Activated CD4-positive, alpha-beta T cell treated with anti-CD3 and anti-CD28 coated beads, Interleukin-2, amount 50 U/mL, for 16 hours (primary cell): ENCODE measurements at regions not wholly inside any gene's neighbourhood (a gene's known extent, or its start where the extent isn't known, plus 50 kb on each side); places are given as distances from the start of the nearest gene placed in this dataset.
"Not testable (repeated sequence)": the region's sequence is repeated elsewhere in the genome, so short reads cannot be mapped to it uniquely, and the experiment has no call there.

Experiments
- DNase-seq: peaks from one replicate; pipeline ENCODE4 v3.0.0-alpha.2; 2020

GRCh38 chr9:79034583-79034982 lies 537.2 kb upstream of the TLE4 start:
- no peak for DNase-seq

GRCh38 chr9:79037338-79037737 lies 534.4 kb upstream of the TLE4 start:
- DNase-seq: no peak

GRCh38 chr9:79040671-79041070 lies 531.1 kb upstream of the TLE4 start:
- DNase-seq: no peak

- DNase-seq: no peak
Observed at GRCh38 chr9:79041266-79041665, 530.5 kb upstream of the TLE4 start.

- DNase-seq: no peak
Observed at GRCh38 chr9:79043916-79044315, 527.8 kb upstream of the TLE4 start.

GRCh38 chr9:79046401-79046800 lies 525.4 kb upstream of the TLE4 start:
- no peak for DNase-seq

- DNase-seq: no peak
Observed at GRCh38 chr9:79049371-79049770, 522.4 kb upstream of the TLE4 start.

GRCh38 chr9:79053598-79053997 lies 518.2 kb upstream of the TLE4 start:
- DNase-seq: no peak

- no peak for DNase-seq
Observed at GRCh38 chr9:79054500-79054899, 517.3 kb upstream of the TLE4 start.

GRCh38 chr9:79056041-79056440 lies 515.7 kb upstream of the TLE4 start:
- DNase-seq: no peak

GRCh38 chr9:79057576-79057975 lies 514.2 kb upstream of the TLE4 start:
- DNase-seq: no peak

GRCh38 chr9:79060766-79061165 lies 511.0 kb upstream of the TLE4 start:
- DNase-seq: no peak

GRCh38 chr9:79061752-79062616 lies 509.8 kb upstream of the TLE4 start:
- no peak for DNase-seq

GRCh38 chr9:79073201-79073600 lies 498.6 kb upstream of the TLE4 start:
- DNase-seq: no peak

GRCh38 chr9:79080536-79080935 lies 491.2 kb upstream of the TLE4 start:
- DNase-seq: no peak

GRCh38 chr9:79083621-79084020 lies 488.1 kb upstream of the TLE4 start:
- DNase-seq: no peak

GRCh38 chr9:79087133-79087532 lies 484.6 kb upstream of the TLE4 start:
- DNase-seq: no peak

GRCh38 chr9:79089054-79089560 lies 482.7 kb upstream of the TLE4 start:
- DNase-seq: no peak

- not testable (repeated sequence) for DNase-seq
Observed at GRCh38 chr9:79089851-79090250, 481.9 kb upstream of the TLE4 start.

- DNase-seq: not testable (repeated sequence)
Observed at GRCh38 chr9:79103257-79103656, 468.5 kb upstream of the TLE4 start.

- DNase-seq: no peak
Observed at GRCh38 chr9:79104216-79104615, 467.5 kb upstream of the TLE4 start.

- no peak for DNase-seq
Observed at GRCh38 chr9:79104951-79105350, 466.8 kb upstream of the TLE4 start.

- no peak for DNase-seq
Observed at GRCh38 chr9:79107911-79108676, 463.7 kb upstream of the TLE4 start.

GRCh38 chr9:79111653-79112052 lies 460.1 kb upstream of the TLE4 start:
- DNase-seq: no peak
